MM.1S (cell line): ENCODE measurements at regions not wholly inside any gene's neighbourhood (a gene's known extent, or its start where the extent isn't known, plus 50 kb on each side); places are given as distances from the start of the nearest gene placed in this dataset.

Experiments used
- DNase-seq: peaks from one replicate; pipeline ENCODE4 v3.0.0-alpha.2; 2015
- H2AFZ ChIP-seq: fragments of 300-600 bp; sonication (generic); 2 replicates; pipeline ENCODE4 v1.6.0; 2016; ENCODE audit warnings: antibody characterized with exemption, low read length
- H3F3A ChIP-seq: fragments of 300-600 bp; sonication (generic); 2 replicates; pipeline ENCODE4 v1.6.1; 2016; ENCODE audit warnings: mild to moderate bottlenecking, antibody characterized with exemption, low read length, moderate library complexity, mixed read lengths; ENCODE audit not compliant: insufficient read depth
- H3K27ac ChIP-seq: fragments of 300-600 bp; sonication (generic); 2 replicates; pipeline ENCODE4 v1.5.1; 2016; ENCODE audit warnings: mild to moderate bottlenecking, low read length
- H3K27me3 ChIP-seq: fragments of 300-600 bp; sonication (generic); replicated peaks from 2 replicates; pipeline ENCODE4 v1.6.0; 2016; ENCODE audit warnings: low read length; ENCODE audit not compliant: insufficient read depth
- H3K36me3 ChIP-seq: fragments of 300-600 bp; sonication (generic); replicated peaks from 2 replicates; pipeline ENCODE4 v1.6.1; 2016; ENCODE audit warnings: mild to moderate bottlenecking, low read length, mixed read lengths; ENCODE audit not compliant: insufficient read depth
- H3K4me1 ChIP-seq: fragments of 300-600 bp; sonication (generic); 2 replicates; pipeline ENCODE4 v1.6.1; 2016; ENCODE audit warnings: low read length, mixed read lengths
- H3K4me2 ChIP-seq: fragments of 300-600 bp; sonication (generic); 2 replicates; pipeline ENCODE4 v1.6.0; 2016; ENCODE audit warnings: low read depth, low read length
- H3K4me3 ChIP-seq: fragments of 300-600 bp; sonication (generic); 2 replicates; pipeline ENCODE4 v1.5.1; 2016; ENCODE audit warnings: low read length, mixed read lengths
- H3K79me2 ChIP-seq: fragments of 300-600 bp; sonication (generic); 2 replicates; pipeline ENCODE4 v1.6.1; 2016; ENCODE audit warnings: mixed run types, low read length, mixed read lengths
- H3K9ac ChIP-seq: fragments of 300-600 bp; sonication (generic); 2 replicates; pipeline ENCODE4 v1.6.1; 2016; ENCODE audit warnings: low read length, mixed read lengths
- H3K9me2 ChIP-seq: fragments of 300-600 bp; sonication (generic); replicated peaks from 2 replicates; pipeline ENCODE4 v1.6.1; 2016; ENCODE audit warnings: mild to moderate bottlenecking, low read length, mixed read lengths; ENCODE audit not compliant: insufficient read depth
- H3K9me3 ChIP-seq: fragments of 300-600 bp; sonication (generic); replicated peaks from 2 replicates; pipeline ENCODE4 v1.6.1; 2016; ENCODE audit warnings: mild to moderate bottlenecking, low read length, mixed read lengths; ENCODE audit not compliant: insufficient read depth
- H4K20me1 ChIP-seq: fragments of 300-600 bp; sonication (generic); 2 replicates; pipeline ENCODE4 v1.6.1; 2016; ENCODE audit warnings: mild to moderate bottlenecking, low read length, moderate library complexity, mixed read lengths; ENCODE audit not compliant: insufficient read depth
- CTCF ChIP-seq: fragments of 300-600 bp; sonication (generic); IDR thresholded peaks from 2 replicates; pipeline ENCODE4 v1.5.1; 2016; ENCODE audit warnings: antibody characterized with exemption, low read length, mixed read lengths
- EZH2 ChIP-seq: fragments of 300-600 bp; sonication (generic); optimal IDR thresholded peaks from 2 replicates; pipeline ENCODE3; 2017; ENCODE audit warnings: low read depth, mild to moderate bottlenecking, antibody characterized with exemption, low read length, mixed read lengths
- EZH2phosphoT487 ChIP-seq: fragments of 300-600 bp; sonication (generic); IDR thresholded peaks from 2 replicates; pipeline ENCODE4 v1.6.1; 2018; ENCODE audit warnings: antibody characterized with exemption, low read length

DNA sequence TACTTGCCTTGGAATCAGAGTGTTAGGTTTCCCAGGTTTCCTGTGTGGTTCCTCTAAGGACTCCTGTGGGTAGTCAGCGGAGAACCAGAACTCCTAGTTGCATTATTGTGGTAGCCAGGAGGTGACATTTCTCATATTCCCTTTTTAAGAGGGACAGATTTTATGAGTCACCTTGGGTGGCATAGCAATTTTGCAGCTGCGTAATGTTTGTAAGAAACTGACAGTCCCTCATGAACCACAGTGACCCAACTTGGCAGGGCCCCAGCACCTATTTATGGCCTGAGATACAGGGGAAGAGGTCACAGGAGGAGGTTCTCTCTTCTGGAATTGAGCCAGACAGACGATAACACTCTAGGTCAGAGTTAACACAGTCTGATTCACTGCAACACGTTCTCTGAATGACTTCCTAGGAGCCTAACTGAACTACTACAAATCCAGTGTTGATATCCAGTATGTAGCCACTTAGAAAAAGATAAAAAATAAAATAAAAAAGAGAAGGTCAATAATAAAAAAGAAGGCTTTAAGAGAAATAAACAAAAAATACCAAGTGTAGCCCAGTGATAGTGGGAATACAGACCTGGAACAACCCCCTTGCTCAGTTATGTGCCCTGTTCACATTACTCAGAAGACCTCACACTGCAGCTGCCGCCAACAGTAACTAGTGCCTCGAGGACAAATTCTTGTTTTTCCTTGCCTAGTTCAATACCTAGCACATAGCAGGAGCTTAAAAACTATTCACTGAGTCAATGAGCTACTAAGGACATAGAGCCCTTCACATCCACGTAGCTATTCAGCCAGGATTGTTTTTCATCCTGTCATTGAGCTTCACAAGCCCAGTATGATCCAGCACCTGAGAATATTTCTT lies 50.7 kb upstream of the VLDLR start:
- Histone ChIP-seq H3K4me1 (no peaks in the 10 kb centered on the region), H4K20me1 (no peaks in the 10 kb centered on the region), H3K27ac (no peak overlapping the region), H3K27me3 (no peaks in the 10 kb centered on the region), H3K9me3 (no peaks in the 10 kb centered on the region), H3K4me2 (no peak overlapping the region), H3F3A (no peaks in the 10 kb centered on the region), H3K9ac (no peak overlapping the region), H3K36me3 (no peaks in the 10 kb centered on the region), H3K9me2 (no peaks in the 10 kb centered on the region), H3K79me2 (no peaks in the 10 kb centered on the region), H3K4me3 (no peak overlapping the region), H2AFZ (no peak overlapping the region)
- DNase-seq: no peak
- TF ChIP-seq CTCF: no peak
- TF ChIP-seq EZH2phosphoT487: no peak
- no peak for TF ChIP-seq EZH2
